OCI-LY7 (cell line): ENCODE measurements at regions not wholly inside any gene's neighbourhood (a gene's known extent, or its start where the extent isn't known, plus 50 kb on each side); places are given as distances from the start of the nearest gene placed in this dataset.

ENCODE experiments used
- BruUV-seq: library from RNA; stranded (reverse); fragments of 400-500 nt; replicated peaks from 2 replicates; lab custom pipeline; 2021; lab: Mats Ljungman, UMichigan
- CTCF ChIA-PET: fragments of 300-600 bp; sonication (Branson Sonifier 250); formaldehyde crosslinking; loops from one replicate; lab custom pipeline; 2022; ENCODE audit warnings: antibody characterized with exemption; ENCODE audit not compliant: unreplicated experiment; lab: Charles Lee
- POLR2A ChIA-PET: fragments of 300-600 bp; sonication (Branson Sonifier 250); formaldehyde crosslinking; loops from one replicate; lab custom pipeline; 2022; ENCODE audit warnings: antibody characterized with exemption; lab: Charles Lee
- DNase-seq: peaks from one replicate; pipeline ENCODE4 v3.0.0-alpha.2; 2015; ENCODE audit warnings: low spot score
- H2AFZ ChIP-seq: fragments of 200-600 bp; sonication (generic), shearing (Covaris generic); 2 replicates; pipeline ENCODE4 v1.6.1; 2014; ENCODE audit warnings: mild to moderate bottlenecking, antibody characterized with exemption, low read length, moderate library complexity
- H3K27ac ChIP-seq: fragments of 200-600 bp; sonication (generic); 2 replicates; pipeline ENCODE4 v1.5.1; 2014; ENCODE audit warnings: mixed run types, low read depth, mild to moderate bottlenecking, moderate library complexity, low read length, inconsistent platforms; ENCODE audit not compliant: poor library complexity, severe bottlenecking
- H3K36me3 ChIP-seq: fragments of 200-600 bp; sonication (generic); 2 replicates; pipeline ENCODE4 v1.6.1; 2014; ENCODE audit warnings: mild to moderate bottlenecking, antibody characterized with exemption, low read length, moderate library complexity, mixed read lengths; ENCODE audit not compliant: insufficient read depth
- H3K4me1 ChIP-seq: fragments of 200-600 bp; sonication (generic); 2 replicates; pipeline ENCODE4 v1.5.1; 2014; ENCODE audit warnings: mild to moderate bottlenecking, low read length; ENCODE audit not compliant: insufficient read depth, poor library complexity, severe bottlenecking
- H3K4me2 ChIP-seq: fragments of 200-600 bp; sonication (generic); 2 replicates; pipeline ENCODE4 v1.6.1; 2014; ENCODE audit warnings: mild to moderate bottlenecking, low read length
- H3K4me3 ChIP-seq: fragments of 200-600 bp; sonication (generic); 2 replicates; pipeline ENCODE4 v1.5.1; 2014; ENCODE audit warnings: mild to moderate bottlenecking, low read depth, low read length; ENCODE audit not compliant: poor library complexity, severe bottlenecking
- H3K79me2 ChIP-seq: fragments of 200-600 bp; sonication (generic); 2 replicates; pipeline ENCODE4 v1.6.1; 2016; ENCODE audit warnings: low read depth, mild to moderate bottlenecking, low read length, moderate library complexity, mixed read lengths; ENCODE audit not compliant: insufficient read depth
- H3K9me2 ChIP-seq: fragments of 200-600 bp; sonication (generic); 2 replicates; pipeline ENCODE4 v1.6.1; 2016; ENCODE audit warnings: mild to moderate bottlenecking, low read length, mixed read lengths; ENCODE audit not compliant: insufficient read depth
- H3K9me3 ChIP-seq: fragments of 200-600 bp; sonication (generic); 2 replicates; pipeline ENCODE4 v1.6.1; 2014; ENCODE audit warnings: mild to moderate bottlenecking, mixed run types, low read length, mixed read lengths
- H4K20me1 ChIP-seq: fragments of 200-600 bp; sonication (generic); 2 replicates; pipeline ENCODE4 v1.6.1; 2014; ENCODE audit warnings: mild to moderate bottlenecking, antibody characterized with exemption, low read length, moderate library complexity, mixed read lengths; ENCODE audit not compliant: insufficient read depth
- CTCF ChIP-seq: fragments of 200-600 bp; sonication (generic); conservative IDR thresholded peaks from 2 replicates; pipeline ENCODE4 v1.5.1; 2014; ENCODE audit warnings: mild to moderate bottlenecking, antibody characterized with exemption, low read length, moderate library complexity, mixed read lengths
- EZH2phosphoT487 ChIP-seq: fragments of 200-600 bp; sonication (generic); IDR thresholded peaks from 2 replicates; pipeline ENCODE4 v1.6.1; 2018; ENCODE audit warnings: low read depth, borderline replicate concordance, mild to moderate bottlenecking, mixed run types, antibody characterized with exemption, low read length, moderate library complexity, mixed read lengths
- intact Hi-C: fragments of 100-400 bp; cut with micrococcal nuclease; formaldehyde crosslinking; loops from one replicate; pipeline ENCODE4 v1.10.0; 2022; ENCODE audit not compliant: unreplicated experiment

GRCh38 chr20:17875981-17876385 is 92.6 kb downstream of the SNX5 start:
- no peak overlapping the region for H3K4me2 ChIP-seq
- no peaks in the 10 kb centered on the region for H3K9me3 ChIP-seq
- no peaks in the 10 kb centered on the region for H3K79me2 ChIP-seq
- no peak overlapping the region for H3K27ac ChIP-seq
- H3K36me3 ChIP-seq = no peaks in the 10 kb centered on the region
- TF ChIP-seq CTCF = no peak
- no peak for TF ChIP-seq EZH2phosphoT487
- H4K20me1 ChIP-seq = no peaks in the 10 kb centered on the region
- H3K4me3 ChIP-seq = no peak overlapping the region
- DNase-seq = no peak
- no peak overlapping the region for H2AFZ ChIP-seq
- intact Hi-C loops = no loop called here
- BruUV-seq = no TSS peak
- no peaks in the 10 kb centered on the region for H3K9me2 ChIP-seq
- CTCF ChIA-PET = no interaction called here
- POLR2A ChIA-PET = interaction anchor here (0.6 kb wide), 1 partner anchor 133 kb away, joined by 3 read pairs; no protein-coding TSS in a partner anchor
- H3K4me1 ChIP-seq = peaks cover 36% of the 10 kb centered on the region

GRCh38 chr20:17875106-17875980 is 93.3 kb downstream of the SNX5 start:
- Histone ChIP-seq H3K9me2 (no peaks in the 10 kb centered on the region), H3K27ac (no peak overlapping the region), H3K4me2 (no peak overlapping the region), H3K36me3 (no peaks in the 10 kb centered on the region), H3K9me3 (no peaks in the 10 kb centered on the region), H4K20me1 (no peaks in the 10 kb centered on the region), H2AFZ (no peak overlapping the region), H3K79me2 (no peaks in the 10 kb centered on the region), H3K4me3 (no peak overlapping the region), H3K4me1 (peaks cover 36% of the 10 kb centered on the region)
- intact Hi-C loops = no loop called here
- ChIA-PET CTCF (no interaction called here), POLR2A (no interaction called here)
- DNase-seq = no peak
- BruUV-seq = no TSS peak
- no peak for TF ChIP-seq EZH2phosphoT487
- no peak for TF ChIP-seq CTCF
